Mucosa of descending colon (tissue), 3 donors: ENCODE measurements at regions not wholly inside any gene's neighbourhood (a gene's known extent, or its start where the extent isn't known, plus 50 kb on each side); places are given as distances from the start of the nearest gene placed in this dataset.
"Not testable (repeated sequence)": the region's sequence is repeated elsewhere in the genome, so short reads cannot be mapped to it uniquely, and the experiment has no call there.

Experiments
- ATAC-seq: fragments of 200-7000 bp; cut with Tn5 transposase; one replicate; pipeline ENCODE4 v1.9.1; 2020; ENCODE audit warnings: mild to moderate bottlenecking, moderate library complexity
- DNase-seq, 3 donors: peaks; one replicate each; pipeline ENCODE4 v3.0.0-alpha.2; 2020
- H3K36me3 ChIP-seq: fragments of 200-600 bp; one replicate; pipeline ENCODE4 v1.8.0; 2021; ENCODE audit warnings: low read depth, mild to moderate bottlenecking
- H3K4me1 ChIP-seq: fragments of 200-600 bp; one replicate; pipeline ENCODE4 v1.8.0; 2021; ENCODE audit warnings: low read depth, mild to moderate bottlenecking
- H3K4me3 ChIP-seq: fragments of 200-600 bp; one replicate; pipeline ENCODE4 v1.8.0; 2021; ENCODE audit warnings: mild to moderate bottlenecking
- H3K9me3 ChIP-seq: fragments of 200-600 bp; one replicate; pipeline ENCODE4 v1.8.0; 2021; ENCODE audit warnings: mild to moderate bottlenecking
- intact Hi-C, 2 donors: fragments of 100-400 bp; cut with DNase I in 1 of 2; cut with micrococcal nuclease in 1 of 2; formaldehyde crosslinking; loops; one replicate each; pipeline versions ENCODE4 v1.11.0 to v1.11.1; 2022; cut with DNase I, micrococcal nuclease
- TF ChIP-seq, protein P1 (sequence below): fragments of 200-600 bp; IDR thresholded peaks from one replicate; pipeline ENCODE4 v1.8.0; 2022; ENCODE audit warnings: antibody characterized with exemption, mild to moderate bottlenecking
- donor health status: DM: no; HTN: no; CAD: no; lungs with moderate emphysema.
- donor health status: DM: no; HTN: no; CAD: no.
- donor health status: DM: no; HTN: yes; CAD: no.

DNA sequence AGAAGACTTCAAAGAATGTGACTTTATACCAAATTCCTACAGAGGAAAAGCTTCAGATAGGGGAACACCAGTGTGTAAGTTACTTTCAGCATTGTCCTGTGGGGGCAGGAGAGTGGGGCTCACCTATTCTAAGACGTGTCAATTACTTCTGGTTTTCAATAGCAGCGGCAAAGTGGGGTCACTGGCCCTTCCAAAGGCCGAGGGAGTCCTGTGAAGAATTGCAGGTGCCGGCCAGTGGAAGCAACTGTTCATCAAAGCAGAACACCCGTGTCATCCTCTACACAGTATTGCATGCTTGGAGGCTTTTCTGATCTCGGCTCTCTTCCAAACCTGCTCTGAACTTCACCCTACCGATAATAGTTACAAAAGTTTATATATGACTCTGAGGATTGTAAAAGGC, 1176.5 kb upstream of the TMEFF2 start:
- Histone ChIP-seq H3K4me3 (no peak overlapping the region), H3K9me3 (no peaks in the 10 kb centered on the region), H3K4me1 (no peaks in the 10 kb centered on the region), H3K36me3 (no peaks in the 10 kb centered on the region)
- DNase-seq (no peak), ATAC-seq (no peak)
- intact Hi-C loops, result no loop called here
- TF ChIP-seq, protein P1, sequence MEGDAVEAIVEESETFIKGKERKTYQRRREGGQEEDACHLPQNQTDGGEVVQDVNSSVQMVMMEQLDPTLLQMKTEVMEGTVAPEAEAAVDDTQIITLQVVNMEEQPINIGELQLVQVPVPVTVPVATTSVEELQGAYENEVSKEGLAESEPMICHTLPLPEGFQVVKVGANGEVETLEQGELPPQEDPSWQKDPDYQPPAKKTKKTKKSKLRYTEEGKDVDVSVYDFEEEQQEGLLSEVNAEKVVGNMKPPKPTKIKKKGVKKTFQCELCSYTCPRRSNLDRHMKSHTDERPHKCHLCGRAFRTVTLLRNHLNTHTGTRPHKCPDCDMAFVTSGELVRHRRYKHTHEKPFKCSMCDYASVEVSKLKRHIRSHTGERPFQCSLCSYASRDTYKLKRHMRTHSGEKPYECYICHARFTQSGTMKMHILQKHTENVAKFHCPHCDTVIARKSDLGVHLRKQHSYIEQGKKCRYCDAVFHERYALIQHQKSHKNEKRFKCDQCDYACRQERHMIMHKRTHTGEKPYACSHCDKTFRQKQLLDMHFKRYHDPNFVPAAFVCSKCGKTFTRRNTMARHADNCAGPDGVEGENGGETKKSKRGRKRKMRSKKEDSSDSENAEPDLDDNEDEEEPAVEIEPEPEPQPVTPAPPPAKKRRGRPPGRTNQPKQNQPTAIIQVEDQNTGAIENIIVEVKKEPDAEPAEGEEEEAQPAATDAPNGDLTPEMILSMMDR, result no peak

DNA sequence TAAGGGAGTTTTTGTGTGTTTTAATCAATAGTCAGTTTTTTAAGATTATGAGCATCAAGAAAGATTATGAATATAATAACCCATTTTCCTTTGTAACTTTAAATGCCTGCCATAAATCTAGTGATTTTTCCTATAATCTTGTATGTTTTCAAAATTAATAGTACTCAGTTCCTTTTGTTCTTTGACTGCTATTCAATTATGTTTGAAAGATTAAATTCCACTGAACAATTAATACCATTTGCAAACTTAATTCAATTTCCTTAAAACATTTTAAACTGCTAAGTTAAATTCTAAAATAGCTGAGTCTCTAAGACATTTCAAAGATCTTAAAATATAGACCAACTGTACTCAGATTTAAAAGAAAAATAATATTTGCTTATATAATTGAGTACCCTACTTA, 1173.9 kb upstream of the TMEFF2 start:
- H3K36me3 ChIP-seq, result no peaks in the 10 kb centered on the region
- intact Hi-C loops, result no loop called here
- ATAC-seq, result no peak
- TF ChIP-seq, protein P1, result no peak
- H3K4me1 ChIP-seq, result no peaks in the 10 kb centered on the region
- H3K9me3 ChIP-seq, result no peaks in the 10 kb centered on the region
- no peak for DNase-seq
- H3K4me3 ChIP-seq, result no peak overlapping the region

DNA sequence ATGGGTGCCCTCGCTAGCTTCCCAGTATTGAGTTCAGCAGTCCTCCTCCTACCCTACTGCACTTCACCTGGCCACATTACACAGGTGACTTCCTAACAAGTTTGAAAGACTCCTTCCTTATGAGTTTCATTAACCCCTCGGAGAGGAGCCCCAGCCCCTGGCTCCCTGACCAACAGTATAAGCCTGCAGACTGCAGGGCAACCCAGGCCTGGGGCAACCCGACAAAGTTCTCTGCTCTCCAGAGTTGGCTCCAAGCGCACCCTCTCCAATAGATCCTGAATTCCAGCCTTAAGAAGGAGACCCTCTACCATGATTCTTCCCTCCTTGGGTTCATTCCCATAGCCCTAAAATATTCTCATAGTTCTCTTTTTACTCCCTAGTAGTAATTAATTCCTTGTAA, 1162.8 kb upstream of the TMEFF2 start:
- intact Hi-C loops, result no loop called here
- no peaks in the 10 kb centered on the region for H3K36me3 ChIP-seq
- H3K9me3 ChIP-seq, result no peaks in the 10 kb centered on the region
- TF ChIP-seq, protein P1, result no peak
- no peak overlapping the region for H3K4me3 ChIP-seq
- H3K4me1 ChIP-seq, result no peaks in the 10 kb centered on the region
- no peak for ATAC-seq
- DNase-seq, result no peak

DNA sequence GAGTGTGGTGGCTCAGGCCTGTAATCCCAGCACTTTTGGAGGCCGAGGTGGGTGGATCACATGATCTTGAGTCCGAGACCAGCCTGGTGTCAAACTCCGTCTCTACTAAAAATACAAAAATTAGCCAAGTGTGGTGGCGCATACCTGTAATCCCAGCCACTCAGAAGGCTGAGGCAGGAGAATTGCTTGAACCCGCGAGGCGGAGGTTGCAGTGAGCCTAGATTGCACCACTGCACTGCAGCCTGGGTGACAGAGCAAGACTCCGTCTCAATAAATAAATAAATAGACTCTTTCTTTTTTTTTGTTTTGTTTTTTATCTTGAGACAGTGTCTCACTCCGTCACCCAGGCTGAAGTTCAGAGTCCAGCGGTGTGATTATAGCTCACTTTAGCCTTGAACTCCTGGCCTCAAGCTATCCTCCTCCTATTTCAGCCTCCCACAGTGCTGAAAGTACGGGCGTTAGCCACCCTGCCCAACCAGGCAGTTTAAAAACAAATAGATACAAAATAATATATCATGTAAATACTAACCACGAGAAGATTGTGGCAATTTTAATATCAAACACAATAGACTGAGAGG, 1158.0 kb upstream of the TMEFF2 start:
- ATAC-seq, H3K9me3 ChIP-seq, H3K4me1 ChIP-seq, intact Hi-C loops, H3K4me3 ChIP-seq, H3K36me3 ChIP-seq: not testable (repeated sequence)
- peak in 1 of 3 donors; percentile 19 for DNase-seq

DNA sequence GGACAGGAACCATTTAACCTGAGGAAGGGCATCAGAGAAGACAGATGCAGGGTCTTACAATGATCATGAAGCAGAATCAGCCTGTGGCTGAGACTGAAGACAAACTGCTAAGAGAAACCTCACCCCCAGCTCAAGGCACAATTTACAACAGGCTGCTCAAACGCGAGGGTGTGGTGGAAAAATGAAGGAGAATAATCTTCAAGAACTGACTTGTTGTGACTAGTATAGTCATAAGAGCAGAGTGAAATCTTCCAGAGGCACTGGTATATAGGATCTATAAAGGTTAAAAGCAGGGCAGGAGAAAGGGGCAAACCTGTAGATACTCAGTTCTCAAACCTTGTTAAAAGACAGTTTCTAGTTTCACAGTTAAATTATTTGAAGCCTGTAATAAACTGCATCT, 1155.8 kb upstream of the TMEFF2 start:
- Histone ChIP-seq H3K4me1 (no peaks in the 10 kb centered on the region), H3K9me3 (no peaks in the 10 kb centered on the region), H3K4me3 (no peak overlapping the region), H3K36me3 (no peaks in the 10 kb centered on the region)
- no peak for DNase-seq
- TF ChIP-seq, protein P1, result no peak
- ATAC-seq, result no peak
- intact Hi-C loops, result no loop called here

DNA sequence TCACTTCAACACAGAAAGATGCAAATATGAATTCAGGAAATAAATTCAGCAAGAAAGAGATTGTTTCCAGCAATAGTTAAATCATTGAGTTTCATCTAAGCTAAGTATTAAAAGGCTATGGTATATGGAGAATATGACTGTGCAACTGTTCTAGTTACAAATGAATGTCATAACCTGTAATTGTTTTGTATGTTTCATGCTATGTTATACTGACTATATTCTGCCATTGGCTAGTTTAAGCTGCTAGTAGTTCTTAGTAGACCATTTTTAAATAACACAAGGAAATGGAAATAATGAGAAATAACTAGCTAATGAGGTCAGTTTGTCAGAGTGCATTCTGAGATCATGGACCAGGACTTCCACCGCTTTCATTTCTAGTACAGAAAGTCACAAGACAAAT, 1154.9 kb upstream of the TMEFF2 start:
- Histone ChIP-seq H3K4me1 (no peaks in the 10 kb centered on the region), H3K4me3 (no peak overlapping the region), H3K9me3 (no peaks in the 10 kb centered on the region), H3K36me3 (no peaks in the 10 kb centered on the region)
- intact Hi-C loops, result no loop called here
- no peak for ATAC-seq
- no peak for DNase-seq
- TF ChIP-seq, protein P1, result no peak
